H1 (cell line): ENCODE measurements at regions not wholly inside any gene's neighbourhood (a gene's known extent, or its start where the extent isn't known, plus 50 kb on each side); places are given as distances from the start of the nearest gene placed in this dataset.

ENCODE experiments used
- CTCF ChIA-PET: fragments of 300-600 bp; sonication (Branson Sonifier 250); formaldehyde crosslinking; loops from one replicate; lab custom pipeline; 2021; ENCODE audit not compliant: partially characterized antibody; lab: Charles Lee
- POLR2A ChIA-PET: fragments of 300-600 bp; sonication (Branson Sonifier 250); formaldehyde crosslinking; loops from one replicate; lab custom pipeline; 2021; ENCODE audit warnings: inconsistent platforms; ENCODE audit not compliant: partially characterized antibody; lab: Charles Lee
- DNase-seq, 2 experiments: peaks; one replicate each; pipeline versions ENCODE4 v3.0.0 to v3.0.0-alpha.2; 2010 to 2022; ENCODE audit warnings: low spot score in 2 of 2, low read depth in 1 of 2, mixed read lengths in 1 of 2
- FAIRE-seq: peaks from 2 replicates; lab custom pipeline; 2011; peaks lifted over from hg19 to GRCh38; lab: Jason Lieb, UNC
- H2AFZ ChIP-seq: 2 replicates; pipeline ENCODE4 v1.8.1; 2012; ENCODE audit warnings: low read length, inconsistent platforms
- H2AK5ac ChIP-seq: 2 replicates; pipeline ENCODE4 v1.6.1; 2013; ENCODE audit warnings: low read depth, low read length
- H2BK120ac ChIP-seq: replicated peaks from 2 replicates; pipeline ENCODE3; 2013; ENCODE audit warnings: low read depth, low read length, inconsistent platforms
- H2BK12ac ChIP-seq: 2 replicates; pipeline ENCODE4 v1.6.1; 2013; ENCODE audit warnings: low read depth, low read length
- H2BK15ac ChIP-seq: 2 replicates; pipeline ENCODE4 v1.6.1; 2013; ENCODE audit warnings: low read length
- H2BK20ac ChIP-seq: 2 replicates; pipeline ENCODE4 v1.6.1; 2013; ENCODE audit warnings: low read length
- H2BK5ac ChIP-seq: 2 replicates; pipeline ENCODE4 v1.6.1; 2013; ENCODE audit warnings: low read depth, low read length
- H3K14ac ChIP-seq: 2 replicates; pipeline ENCODE4 v1.6.1; 2013; ENCODE audit warnings: inconsistent platforms; ENCODE audit not compliant: insufficient read length
- H3K18ac ChIP-seq: 2 replicates; pipeline ENCODE4 v1.6.1; 2013; ENCODE audit warnings: low read length; ENCODE audit errors: extremely low read depth
- H3K23ac ChIP-seq: 2 replicates; pipeline ENCODE4 v1.6.1; 2013; ENCODE audit warnings: inconsistent platforms; ENCODE audit not compliant: insufficient read length
- H3K23me2 ChIP-seq: 2 replicates; pipeline ENCODE4 v1.6.1; 2013; ENCODE audit warnings: low read depth, low read length
- H3K27ac ChIP-seq: 2 replicates; pipeline ENCODE4 v1.6.1; 2011; ENCODE audit warnings: low read depth, low read length, inconsistent platforms
- H3K27me3 ChIP-seq, 4 experiments: replicated peaks in 1 of 4; 1 replicate in 1 of 4; 2 replicates in 3 of 4; pipeline versions ENCODE4 v1.6.1 to v1.8.1; 2011 to 2013; ENCODE audit warnings: low read length in 3 of 4, mild to moderate bottlenecking in 3 of 4, inconsistent platforms in 2 of 4, mixed read lengths in 2 of 4, moderate library complexity in 1 of 4; ENCODE audit not compliant: control insufficient read depth in 3 of 4, insufficient read depth in 3 of 4; ENCODE audit errors: extremely low read depth in 1 of 4
- H3K36me3 ChIP-seq, 4 experiments: 2 replicates each; pipeline versions ENCODE4 v1.6.1 to v1.8.1; 2011 to 2013; ENCODE audit warnings: mild to moderate bottlenecking in 4 of 4, low read length in 3 of 4, moderate library complexity in 2 of 4, control low read depth in 1 of 4, inconsistent platforms in 1 of 4; ENCODE audit not compliant: insufficient read depth in 4 of 4, control insufficient read depth in 2 of 4
- H3K4ac ChIP-seq: replicated peaks from 2 replicates; pipeline ENCODE3; 2013; ENCODE audit warnings: low read length, low read depth, mixed read lengths, inconsistent platforms; ENCODE audit not compliant: insufficient read length
- H3K4me1 ChIP-seq, 4 experiments: replicated peaks in 1 of 4; 1 replicate in 1 of 4; 2 replicates in 3 of 4; pipeline versions ENCODE4 v1.6.1 to v1.8.1; 2011 to 2013; ENCODE audit warnings: low read length in 3 of 4, inconsistent platforms in 2 of 4, mixed read lengths in 1 of 4; ENCODE audit not compliant: insufficient read depth in 4 of 4, control insufficient read depth in 3 of 4
- H3K4me2 ChIP-seq, 2 experiments: 2 replicates each; pipeline versions ENCODE4 v1.6.1 to v1.8.1; 2011 to 2013; ENCODE audit warnings: low read depth in 2 of 2, low read length in 2 of 2, control low read depth in 1 of 2, inconsistent platforms in 1 of 2, mild to moderate bottlenecking in 1 of 2; ENCODE audit not compliant: insufficient read depth in 1 of 2
- H3K4me3 ChIP-seq, 4 experiments: fragments of 200-600, 300-600 bp in 1 of 4; sonication (generic), shearing (Covaris generic), sonication (Bioruptor Twin) in 1 of 4; 2 replicates each; pipeline versions ENCODE4 v1.5.1 to v1.8.1; 2011 to 2016; ENCODE audit warnings: low read length in 4 of 4, low read depth in 3 of 4, control low read depth in 2 of 4, inconsistent platforms in 2 of 4, mild to moderate bottlenecking in 2 of 4, mixed read lengths in 1 of 4, moderate library complexity in 1 of 4; ENCODE audit not compliant: insufficient read depth in 2 of 4; ENCODE audit errors: extremely low read depth in 1 of 4
- H3K56ac ChIP-seq: replicated peaks from 2 replicates; pipeline ENCODE3; 2013; ENCODE audit warnings: low read depth, mild to moderate bottlenecking, mixed read lengths, low read length, inconsistent platforms; ENCODE audit not compliant: insufficient read length
- H3K79me1 ChIP-seq: 2 replicates; pipeline ENCODE4 v1.6.1; 2013; ENCODE audit warnings: low read depth, low read length, control low read depth
- H3K79me2 ChIP-seq, 2 experiments: 2 replicates each; pipeline versions ENCODE4 v1.6.1 to v1.8.1; 2012 to 2013; ENCODE audit warnings: low read length in 2 of 2, mild to moderate bottlenecking in 2 of 2, inconsistent platforms in 1 of 2; ENCODE audit not compliant: insufficient read depth in 2 of 2, control insufficient read depth in 1 of 2
- H3K9ac ChIP-seq, 4 experiments: replicated peaks in 1 of 4; 1 replicate in 1 of 4; 2 replicates in 3 of 4; pipeline versions ENCODE4 v1.6.1 to v1.8.1; 2011 to 2013; ENCODE audit warnings: low read depth in 3 of 4, low read length in 3 of 4, control low read depth in 2 of 4, mild to moderate bottlenecking in 2 of 4, moderate library complexity in 2 of 4, inconsistent platforms in 1 of 4; ENCODE audit errors: extremely low read depth in 1 of 4
- H3K9me3 ChIP-seq, 2 experiments: 2 replicates each; pipeline versions ENCODE4 v1.6.1 to v1.8.1; 2012 to 2013; ENCODE audit warnings: mild to moderate bottlenecking in 2 of 2, moderate library complexity in 2 of 2, control low read depth in 1 of 2, inconsistent platforms in 1 of 2, low read depth in 1 of 2, low read length in 1 of 2, mixed read lengths in 1 of 2; ENCODE audit not compliant: insufficient read depth in 2 of 2
- H4K20me1 ChIP-seq, 2 experiments: replicated peaks in 1 of 2; 2 replicates each; pipeline versions ENCODE3 to v1.8.1; 2011 to 2013; ENCODE audit warnings: inconsistent platforms in 2 of 2, low read length in 2 of 2, mild to moderate bottlenecking in 1 of 2; ENCODE audit not compliant: insufficient read depth in 2 of 2, control insufficient read depth in 1 of 2
- H4K5ac ChIP-seq: 2 replicates; pipeline ENCODE4 v1.6.1; 2013; ENCODE audit warnings: low read length, low read depth, mixed read lengths, inconsistent platforms; ENCODE audit not compliant: insufficient read length
- H4K8ac ChIP-seq: 2 replicates; pipeline ENCODE4 v1.8.0; 2013; ENCODE audit warnings: mild to moderate bottlenecking, moderate library complexity, low read length, inconsistent platforms; ENCODE audit not compliant: insufficient read depth; ENCODE audit errors: extremely low read depth
- H4K91ac ChIP-seq: replicated peaks from 2 replicates; pipeline ENCODE3; 2013; ENCODE audit warnings: low read length, mixed read lengths, inconsistent platforms; ENCODE audit not compliant: insufficient read length
- BRCA1 ChIP-seq: IDR thresholded peaks from 2 replicates; pipeline ENCODE4 v1.6.1; 2012; ENCODE audit warnings: low read depth, low read length, improper control_type of control experiment
- CEBPB ChIP-seq: IDR thresholded peaks from 2 replicates; pipeline ENCODE4 v1.6.1; 2012; ENCODE audit warnings: low read depth, low read length
- CREB1 ChIP-seq: IDR thresholded peaks from 2 replicates; pipeline ENCODE4 v1.6.1; 2012; ENCODE audit warnings: inconsistent platforms
- HDAC6 ChIP-seq: IDR thresholded peaks from one replicate; pipeline ENCODE4 v1.7.1; 2012; ENCODE audit warnings: low read depth, mild to moderate bottlenecking, inconsistent platforms, low read length, moderate library complexity
- MAFK ChIP-seq: IDR thresholded peaks from 2 replicates; pipeline ENCODE4 v1.6.1; 2012; ENCODE audit warnings: low read depth, mild to moderate bottlenecking, improper control_type of control experiment, low read length
- SAP30 ChIP-seq: fragments of 300-600 bp; sonication (generic); IDR thresholded peaks from 2 replicates; pipeline ENCODE4 v1.7.1; 2012; ENCODE audit warnings: low read length, moderate library complexity, mild to moderate bottlenecking, inconsistent platforms; ENCODE audit not compliant: insufficient read depth, insufficient replicate concordance
- SIRT6 ChIP-seq: IDR thresholded peaks from one replicate; pipeline ENCODE4 v1.7.1; 2012; ENCODE audit warnings: low read length, inconsistent platforms
- TCF12 ChIP-seq: IDR thresholded peaks from 2 replicates; pipeline ENCODE4 v1.6.1; 2011; ENCODE audit warnings: low read depth, mild to moderate bottlenecking, low read length
- TEAD4 ChIP-seq: IDR thresholded peaks from 2 replicates; pipeline ENCODE4 v1.6.1; 2012; ENCODE audit warnings: low read depth, low read length, inconsistent platforms, mixed read lengths
- WGBS, 2 experiments: shearing (Covaris generic) in 1 of 2; methylation state at CpG; one replicate each; pipeline versions ENCODE4 v1.1.6 to v1.1.7; 2013 to 2015; ENCODE audit warnings: low lambda C conversion rate in 2 of 2, mixed read lengths in 2 of 2, inconsistent platforms in 1 of 2, low coverage in 1 of 2, missing lambda C conversion rate in 1 of 2; ENCODE audit not compliant: insufficient replicate concordance in 2 of 2, insufficient coverage in 1 of 2, insufficient read length in 1 of 2; ENCODE audit errors: extremely low coverage in 1 of 2, missing lambda C conversion rate in 1 of 2; 5-methylcytosine and 5-hydroxymethylcytosine counted together

DNA sequence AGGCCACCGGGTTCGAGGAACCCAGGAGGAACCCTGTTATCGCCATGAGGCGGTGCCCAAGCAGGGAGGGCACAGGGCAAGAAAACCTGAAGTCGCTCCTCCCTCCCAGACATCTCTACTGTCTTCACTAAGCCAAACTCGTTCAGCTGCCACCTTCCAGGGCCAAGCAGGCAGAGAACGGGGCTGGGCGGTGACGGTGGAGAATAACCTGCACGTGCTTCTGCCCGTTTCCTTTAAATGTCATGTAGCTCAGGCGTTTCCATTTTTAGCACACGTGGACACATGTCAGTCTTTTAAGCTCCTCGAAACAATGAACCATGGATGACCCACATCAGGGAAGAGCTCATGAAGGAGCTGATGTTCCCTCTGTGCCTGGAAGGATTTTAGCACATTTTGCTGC is 124.3 kb upstream of the KLF6 start:
- no peak overlapping the region for H3K4me2 ChIP-seq
- H4K5ac ChIP-seq = no peak overlapping the region
- H3K4me1 ChIP-seq = no peaks in the 10 kb centered on the region
- no peak overlapping the region for H3K27ac ChIP-seq
- WGBS, 2 experiments = 93% methylated on average over 14 of the region's 14 CpGs; no CpG with 5 or more reads in 1 of the 2 experiments
- no peak overlapping the region for H4K91ac ChIP-seq
- H3K14ac ChIP-seq = no peak overlapping the region
- H3K36me3 ChIP-seq = no peaks in the 10 kb centered on the region
- TF ChIP-seq CEBPB = no peak
- TF ChIP-seq TCF12 = no peak
- no peak for TF ChIP-seq HDAC6
- no peak for TF ChIP-seq BRCA1
- TF ChIP-seq MAFK = no peak
- no peak for TF ChIP-seq TEAD4
- no peak for TF ChIP-seq CREB1
- no peak for TF ChIP-seq SAP30
- no peak for TF ChIP-seq SIRT6
- H3K9me3 ChIP-seq = no peaks in the 10 kb centered on the region
- no peak overlapping the region for H2BK5ac ChIP-seq
- no peak overlapping the region for H2AK5ac ChIP-seq
- H3K23me2 ChIP-seq = no peaks in the 10 kb centered on the region
- POLR2A ChIA-PET = no interaction called here
- H3K4me3 ChIP-seq = no peak overlapping the region
- H4K20me1 ChIP-seq = no peaks in the 10 kb centered on the region
- H3K18ac ChIP-seq = no peak overlapping the region; the same call in 1 of the 2 replicates
- no peak overlapping the region for H3K56ac ChIP-seq
- no peak overlapping the region for H2BK20ac ChIP-seq
- H2BK12ac ChIP-seq = no peak overlapping the region
- FAIRE-seq (no peak), DNase-seq (no peak)
- H3K9ac ChIP-seq = no peak overlapping the region
- CTCF ChIA-PET = no interaction called here
- no peaks in the 10 kb centered on the region for H3K79me1 ChIP-seq
- no peak overlapping the region for H2BK15ac ChIP-seq
- no peak overlapping the region for H3K4ac ChIP-seq
- H2AFZ ChIP-seq = no peak overlapping the region
- H2BK120ac ChIP-seq = no peak overlapping the region
- H3K79me2 ChIP-seq = no peaks in the 10 kb centered on the region
- H4K8ac ChIP-seq = no peak overlapping the region
- no peak overlapping the region for H3K23ac ChIP-seq
- H3K27me3 ChIP-seq = no peaks in the 10 kb centered on the region
